D721Med (cell line): ENCODE measurements at regions not wholly inside any gene's neighbourhood (a gene's known extent, or its start where the extent isn't known, plus 50 kb on each side); places are given as distances from the start of the nearest gene placed in this dataset.

Experiments
- DNase-seq: peaks from one replicate; pipeline ENCODE4 v3.0.0; 2011; ENCODE audit warnings: low spot score; ENCODE audit not compliant: insufficient read length
- FAIRE-seq: peaks from 2 replicates; lab custom pipeline; 2011; peaks lifted over from hg19 to GRCh38; lab: Jason Lieb, UNC
- TF ChIP-seq, protein P1 (sequence below): IDR thresholded peaks from 2 replicates; pipeline ENCODE4 v1.5.1; 2012; ENCODE audit warnings: mild to moderate bottlenecking, control low read depth; ENCODE audit not compliant: insufficient read depth; ENCODE audit errors: missing control alignments

DNA sequence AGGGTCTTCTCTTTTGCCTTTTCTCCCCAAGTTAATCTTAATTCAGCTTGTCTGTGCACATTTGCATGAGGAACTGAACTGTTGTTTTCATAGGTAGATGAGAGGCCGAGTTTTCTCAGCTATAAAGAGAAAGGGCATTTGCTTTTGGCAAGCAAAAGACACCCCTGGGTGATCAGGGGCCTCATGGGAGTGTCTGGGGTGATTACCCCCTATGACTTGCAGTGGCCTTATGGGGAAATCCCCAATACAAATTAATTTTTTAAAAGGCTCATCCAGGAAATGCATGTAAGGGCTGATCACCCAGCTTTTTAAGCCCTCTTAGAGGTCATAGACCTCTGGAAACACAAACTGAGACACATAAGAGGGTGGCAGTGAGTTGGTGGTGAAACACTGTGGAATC is 56.4 kb upstream of the HMX1 start:
- DNase-seq (no peak), FAIRE-seq (no peak)
- TF ChIP-seq, protein P1, sequence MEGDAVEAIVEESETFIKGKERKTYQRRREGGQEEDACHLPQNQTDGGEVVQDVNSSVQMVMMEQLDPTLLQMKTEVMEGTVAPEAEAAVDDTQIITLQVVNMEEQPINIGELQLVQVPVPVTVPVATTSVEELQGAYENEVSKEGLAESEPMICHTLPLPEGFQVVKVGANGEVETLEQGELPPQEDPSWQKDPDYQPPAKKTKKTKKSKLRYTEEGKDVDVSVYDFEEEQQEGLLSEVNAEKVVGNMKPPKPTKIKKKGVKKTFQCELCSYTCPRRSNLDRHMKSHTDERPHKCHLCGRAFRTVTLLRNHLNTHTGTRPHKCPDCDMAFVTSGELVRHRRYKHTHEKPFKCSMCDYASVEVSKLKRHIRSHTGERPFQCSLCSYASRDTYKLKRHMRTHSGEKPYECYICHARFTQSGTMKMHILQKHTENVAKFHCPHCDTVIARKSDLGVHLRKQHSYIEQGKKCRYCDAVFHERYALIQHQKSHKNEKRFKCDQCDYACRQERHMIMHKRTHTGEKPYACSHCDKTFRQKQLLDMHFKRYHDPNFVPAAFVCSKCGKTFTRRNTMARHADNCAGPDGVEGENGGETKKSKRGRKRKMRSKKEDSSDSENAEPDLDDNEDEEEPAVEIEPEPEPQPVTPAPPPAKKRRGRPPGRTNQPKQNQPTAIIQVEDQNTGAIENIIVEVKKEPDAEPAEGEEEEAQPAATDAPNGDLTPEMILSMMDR: no peak

DNA sequence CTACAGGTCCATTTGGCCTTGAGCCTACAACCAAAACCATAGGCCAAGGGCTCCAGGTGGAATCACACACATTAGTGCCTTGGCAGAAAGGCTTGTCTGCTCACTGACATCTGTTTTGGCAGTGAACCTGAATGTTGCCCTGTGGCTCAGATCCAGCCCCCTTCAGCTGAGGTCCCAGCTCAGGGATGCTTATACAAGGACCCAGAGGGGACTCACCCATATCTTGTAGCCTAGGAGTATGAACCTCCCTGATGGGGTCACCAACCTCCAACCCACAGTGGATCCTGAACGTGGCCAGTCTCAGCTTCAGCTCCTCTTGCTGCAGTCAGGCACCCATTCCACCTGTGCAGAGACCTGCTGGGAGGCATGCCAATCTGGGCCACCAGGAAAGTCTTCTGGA is 50.8 kb upstream of the HMX1 start:
- no peak for DNase-seq
- no peak for FAIRE-seq
- TF ChIP-seq, protein P1: no peak

DNA sequence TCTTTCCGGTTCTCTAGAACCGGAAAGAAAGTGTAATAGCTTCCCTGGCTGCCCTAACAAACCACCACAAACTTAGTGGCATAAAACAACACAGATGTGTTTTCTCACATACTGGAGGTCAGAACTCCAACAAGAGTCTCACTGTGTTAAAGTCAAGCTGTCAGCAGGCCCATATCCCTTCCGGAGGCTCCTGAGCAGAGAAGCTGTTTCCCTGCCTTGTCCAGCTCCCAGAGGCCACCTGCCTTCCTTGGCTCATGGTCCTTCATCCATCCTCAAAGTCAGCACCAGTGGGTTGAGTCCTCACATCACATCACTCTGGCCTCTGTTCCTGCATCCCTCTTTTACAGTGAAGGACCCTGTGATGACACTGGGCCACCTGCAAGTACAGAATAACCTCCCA is 49.8 kb upstream of the HMX1 start:
- FAIRE-seq (no peak), DNase-seq (no peak)
- TF ChIP-seq, protein P1: no peak
